ENCODE measurements at regions not wholly inside any gene's neighbourhood (a gene's known extent, or its start where the extent isn't known, plus 50 kb on each side); places are given as distances from the start of the nearest gene placed in this dataset.
"Not testable (repeated sequence)": the region's sequence is repeated elsewhere in the genome, so short reads cannot be mapped to it uniquely, and the experiment has no call there.

- Histone ChIP-seq H3K4me3 (no peak overlapping the region), H3K27me3 (no peaks in the 10 kb centered on the region), H3K4me1 (no peaks in the 10 kb centered on the region), H3K9me3 (peaks cover 0 to 9% (median 0%) of the 10 kb centered on the region in 3 donors), H3K27ac (no peak overlapping the region), H3K36me3 (no peaks in the 10 kb centered on the region)
- ATAC-seq = no peak
- TF ChIP-seq POLR2AphosphoS5 (IDR thresholded peaks at IDR 0.05) = no peak
- no peak for TF ChIP-seq POLR2A (IDR thresholded peaks at IDR 0.05)
Observed at GRCh38 chr12:30180602-30181001, 396.9 kb upstream of the TMTC1 start.

DNA sequence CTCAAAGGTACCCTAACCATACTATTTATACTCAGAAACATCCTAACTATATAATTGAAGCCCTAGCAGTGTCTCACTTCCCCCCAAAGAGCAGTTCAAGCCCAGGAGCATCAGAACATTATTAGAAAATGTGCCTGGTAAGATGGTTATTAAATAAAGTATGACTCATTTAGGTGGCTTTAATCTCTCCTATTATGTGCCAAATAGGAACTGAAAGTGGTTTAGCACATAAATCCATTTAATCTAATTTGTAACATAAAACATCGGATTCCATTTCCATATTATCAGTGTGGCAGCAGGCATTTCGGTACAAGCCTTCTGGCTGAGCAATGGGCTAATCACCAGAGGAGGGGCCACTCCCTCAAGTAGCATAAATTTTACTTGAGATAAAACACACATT lies 395.2 kb upstream of the TMTC1 start:
- Histone ChIP-seq H3K27ac (no peak overlapping the region), H3K27me3 (no peaks in the 10 kb centered on the region), H3K4me1 (no peaks in the 10 kb centered on the region), H3K36me3 (no peaks in the 10 kb centered on the region), H3K9me3 (peaks cover 0 to 9% (median 0%) of the 10 kb centered on the region in 3 donors), H3K4me3 (no peak overlapping the region)
- ATAC-seq = no peak
- TF ChIP-seq EP300 (IDR thresholded peaks at IDR 0.05) (no peak), POLR2AphosphoS5 (IDR thresholded peaks at IDR 0.05) (no peak), CTCF (IDR thresholded peaks at IDR 0.05) (no peak), POLR2A (IDR thresholded peaks at IDR 0.05) (no peak)
- WGBS, 2 donors (ENCODE audit: low coverage in 1 of 2) = 58 to 84% methylated on average over 2 of the region's 2 CpGs

DNA sequence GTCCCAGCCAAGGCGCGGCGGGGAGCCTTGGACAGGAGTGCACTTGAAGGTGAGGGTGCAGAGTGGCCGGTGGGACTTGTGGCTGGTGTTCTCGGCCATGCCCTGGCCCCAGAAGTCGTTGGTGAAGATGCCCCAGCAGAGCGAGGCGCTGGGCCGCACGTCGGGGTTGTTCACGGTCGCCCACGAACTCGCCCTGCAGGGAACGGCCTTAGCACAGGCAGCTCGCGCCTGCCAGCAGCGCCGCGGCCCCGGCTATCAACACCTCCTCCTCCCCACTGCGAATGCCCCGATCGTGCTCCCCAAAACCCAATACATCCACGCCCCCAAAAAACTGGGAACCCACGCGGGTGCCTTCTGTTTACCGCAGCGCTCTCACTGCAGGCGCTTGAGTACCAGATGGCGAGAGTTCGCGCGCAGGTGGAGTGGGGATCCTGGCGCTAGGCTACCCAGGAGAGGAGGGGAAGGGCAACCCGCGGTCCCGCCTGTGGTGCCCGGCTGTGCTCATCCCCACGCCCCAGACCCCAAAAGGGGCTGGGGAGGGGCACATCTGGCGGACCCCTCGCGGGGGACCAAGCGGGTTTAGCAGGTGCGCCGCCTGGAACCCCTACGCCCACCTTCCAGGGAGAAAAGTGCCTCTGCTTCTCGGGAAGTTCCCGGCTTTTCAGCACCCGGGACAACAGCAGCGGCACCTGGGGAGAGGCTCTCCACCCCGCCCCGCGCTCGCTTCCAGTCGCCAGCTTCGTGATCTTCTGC lies 386.3 kb upstream of the TMTC1 start:
- no peak overlapping the region for H3K27ac ChIP-seq
- no peak for ATAC-seq
- H3K27me3 ChIP-seq = peaks cover 18% of the 10 kb centered on the region
- no peaks in the 10 kb centered on the region for H3K4me1 ChIP-seq
- no peaks in the 10 kb centered on the region for H3K36me3 ChIP-seq
- no peak overlapping the region for H3K4me3 ChIP-seq
- H3K9me3 ChIP-seq = no peaks in the 10 kb centered on the region
- 46% methylated on average over 8 of the region's 58 CpGs; no CpG with 5 or more reads in 1 of the 2 donors for WGBS, 2 donors (ENCODE audit: low coverage in 1 of 2)
- TF ChIP-seq POLR2A (IDR thresholded peaks at IDR 0.05) (no peak), CTCF (IDR thresholded peaks at IDR 0.05) (no peak), EP300 (IDR thresholded peaks at IDR 0.05) (no peak), POLR2AphosphoS5 (IDR thresholded peaks at IDR 0.05) (no peak)

DNA sequence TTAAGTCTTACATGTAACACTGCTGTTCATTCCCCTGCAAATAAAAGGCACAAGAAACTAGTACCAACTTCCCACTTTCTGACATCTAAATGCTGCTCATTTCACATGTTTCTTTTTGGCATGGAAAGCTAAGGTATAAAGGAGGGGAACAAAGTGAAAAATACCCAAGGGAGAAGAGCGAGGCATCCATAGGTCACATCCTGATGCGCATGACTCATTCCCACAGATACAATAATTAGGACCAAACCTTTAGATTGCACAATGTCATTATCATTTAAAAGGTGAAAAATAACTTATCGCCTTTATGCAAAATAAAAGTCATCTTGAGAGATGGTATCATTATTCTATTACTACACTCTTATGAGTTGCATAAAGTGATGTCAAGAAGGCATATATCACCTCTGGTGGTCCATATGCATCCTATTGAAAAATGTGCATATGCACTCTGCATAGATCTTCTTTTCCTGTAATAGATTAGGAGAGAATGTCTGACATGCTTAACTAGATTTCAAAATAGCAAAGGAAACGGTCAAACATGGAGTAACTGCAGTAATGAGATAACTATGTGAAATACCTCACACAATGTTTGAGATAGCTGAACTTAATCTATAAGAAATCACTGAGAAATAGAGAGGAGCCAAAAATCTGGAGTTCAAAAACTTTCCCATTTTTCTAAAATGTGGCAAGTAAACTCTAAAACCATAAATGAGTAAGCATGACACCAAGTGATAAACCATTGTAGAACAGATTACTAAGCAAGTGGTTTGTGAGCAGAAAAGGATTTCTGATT lies 382.5 kb upstream of the TMTC1 start:
- no peak for ATAC-seq
- no peaks in the 10 kb centered on the region for H3K4me1 ChIP-seq
- no peaks in the 10 kb centered on the region for H3K9me3 ChIP-seq
- WGBS, 2 donors (ENCODE audit: low coverage in 1 of 2) = 78 to 85% methylated on average over 4 of the region's 4 CpGs
- H3K4me3 ChIP-seq = no peak overlapping the region
- H3K27me3 ChIP-seq = peaks cover 18% of the 10 kb centered on the region
- TF ChIP-seq CTCF (IDR thresholded peaks at IDR 0.05) = no peak
- TF ChIP-seq POLR2AphosphoS5 (IDR thresholded peaks at IDR 0.05) = no peak
- no peak for TF ChIP-seq EP300 (IDR thresholded peaks at IDR 0.05)
- no peak for TF ChIP-seq POLR2A (IDR thresholded peaks at IDR 0.05)
- no peak overlapping the region for H3K27ac ChIP-seq
- H3K36me3 ChIP-seq = no peaks in the 10 kb centered on the region

- Histone ChIP-seq H3K4me3 (no peak overlapping the region), H3K36me3 (no peaks in the 10 kb centered on the region), H3K27me3 (peaks cover 6% of the 10 kb centered on the region), H3K27ac (no peak overlapping the region), H3K4me1 (no peaks in the 10 kb centered on the region), H3K9me3 (peaks cover 0 to 8% (median 0%) of the 10 kb centered on the region in 3 donors)
- TF ChIP-seq POLR2A (IDR thresholded peaks at IDR 0.05) (no peak), EP300 (IDR thresholded peaks at IDR 0.05) (no peak), CTCF (IDR thresholded peaks at IDR 0.05) (no peak), POLR2AphosphoS5 (IDR thresholded peaks at IDR 0.05) (no peak)
- WGBS, 2 donors (ENCODE audit: low coverage in 1 of 2) = 76 to 78% methylated on average over 8 to 10 of the region's 10 CpGs
- no peak for ATAC-seq
Observed at GRCh38 chr12:30164382-30165318, 380.9 kb upstream of the TMTC1 start.

DNA sequence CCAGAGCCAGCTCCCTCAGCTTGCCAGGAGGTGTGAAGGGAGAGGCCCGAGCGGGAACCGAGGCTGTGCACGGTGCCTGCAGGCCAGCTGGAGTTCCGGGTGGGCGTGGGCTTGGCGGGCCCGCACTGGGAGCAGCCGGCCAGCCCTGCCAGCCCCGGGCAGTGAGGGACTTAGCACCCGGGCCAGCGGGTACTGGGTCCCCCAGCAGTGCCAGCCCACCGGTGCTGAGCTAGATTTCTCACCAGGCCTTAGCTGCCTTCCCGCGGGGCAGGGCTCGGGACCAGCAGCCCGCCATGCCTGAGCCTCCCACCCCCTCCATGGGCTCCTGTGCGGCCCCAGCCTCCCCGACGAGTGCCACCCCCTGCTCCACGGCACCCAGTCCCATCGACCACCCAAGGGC lies 373.1 kb upstream of the TMTC1 start:
- not testable (repeated sequence) for H3K36me3 ChIP-seq, H3K4me3 ChIP-seq, H3K27ac ChIP-seq, H3K4me1 ChIP-seq, H3K27me3 ChIP-seq, ATAC-seq
- WGBS, 2 donors (ENCODE audit: low coverage in 1 of 2) = no CpG with 5 or more reads among the region's 22 CpGs
- peaks cover 0 to 24% (median 0%) of the 10 kb centered on the region in 3 donors for H3K9me3 ChIP-seq

Measured in gastroesophageal sphincter (tissue), 4 donors.